ENCODE measurements at regions not wholly inside any gene's neighbourhood (a gene's known extent, or its start where the extent isn't known, plus 50 kb on each side); places are given as distances from the start of the nearest gene placed in this dataset.

GRCh38 chr6:15153191-15153590 is 92.7 kb upstream of the JARID2 start:
- TF ChIP-seq EP300 (IDR thresholded peaks at IDR 0.05) (no peak), CTCF (IDR thresholded peaks at IDR 0.05) (no peak), POLR2A (IDR thresholded peaks at IDR 0.05) (no peak), POLR2AphosphoS5 (IDR thresholded peaks at IDR 0.05) (no peak)

Measured in sigmoid colon (tissue), 4 donors.